ENCODE measurements at regions not wholly inside any gene's neighbourhood (a gene's known extent, or its start where the extent isn't known, plus 50 kb on each side); places are given as distances from the start of the nearest gene placed in this dataset.
A peak's percentile ranks its signal among the peaks of the same experiment; 100 is the strongest.

DNA sequence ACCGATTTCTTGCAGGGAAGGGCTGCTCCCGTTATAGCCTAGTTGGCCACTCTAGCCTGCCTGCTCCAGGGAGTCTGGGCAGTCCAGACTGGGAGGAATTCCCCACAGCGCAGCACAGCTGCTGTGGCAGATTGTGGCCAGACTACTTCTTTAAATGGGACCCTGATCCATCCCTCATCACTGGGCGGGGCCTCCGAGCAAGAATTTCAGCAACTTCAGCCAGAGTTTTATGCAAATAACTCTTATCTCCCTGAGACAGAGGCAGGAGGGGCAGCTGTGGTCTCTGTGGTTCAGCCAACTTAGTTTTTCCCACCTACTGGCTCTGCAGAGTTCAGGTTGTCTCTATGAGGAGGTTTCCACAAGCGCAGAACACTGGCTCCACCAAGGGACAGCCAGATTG lies 1583.2 kb downstream of the SUCLG1 start (continued):
- TF ChIP-seq TCF7 (IDR thresholded peaks at IDR 0.05; ENCODE audit: borderline replicate concordance) (no peak), SMAD4 (CRISPR knock-in tag; conservative IDR thresholded peaks at IDR 0.05) (peak; percentile 49; the same call in 1 of the 2 replicates), FOXK1 (CRISPR knock-in tag; IDR thresholded peaks at IDR 0.05; ENCODE audit: borderline replicate concordance) (no peak), ELF2 (CRISPR knock-in tag; IDR thresholded peaks at IDR 0.05) (no peak), MYC (IDR thresholded peaks at IDR 0.05; ENCODE audit: low read depth, low read length) (no peak), MYC (CRISPR knock-in tag; IDR thresholded peaks at IDR 0.05; ENCODE audit: borderline replicate concordance, low read depth) (no peak), HDAC3 (IDR thresholded peaks at IDR 0.05; ENCODE audit: borderline replicate concordance, partially characterized antibody) (no peak), ZNF24 (IDR thresholded peaks at IDR 0.05) (no peak), E2F3 (CRISPR knock-in tag; IDR thresholded peaks at IDR 0.05) (no peak), NEUROD1 (IDR thresholded peaks at IDR 0.05; ENCODE audit: borderline replicate concordance, low read depth, low read length, partially characterized antibody) (no peak), SOX6 (IDR thresholded peaks at IDR 0.05) (no peak), TEAD4 (IDR thresholded peaks at IDR 0.05; ENCODE audit: low read length) (0 out of 2 replicates have a peak, but pooled peaks have one; percentile 42), TEAD4 (CRISPR knock-in tag; IDR thresholded peaks at IDR 0.05; ENCODE audit: borderline replicate concordance) (no peak), LCOR (CRISPR knock-in tag; IDR thresholded peaks at IDR 0.05) (no peak), STAT5B (CRISPR knock-in tag; IDR thresholded peaks at IDR 0.05) (no peak), SRSF7 (optimal IDR thresholded peaks at IDR 0.05; ENCODE audit: low read depth, low read length) (no peak), ZNF780A (CRISPR knock-in tag; IDR thresholded peaks at IDR 0.05) (no peak)
- TF ChIP-seq, protein P1, sequence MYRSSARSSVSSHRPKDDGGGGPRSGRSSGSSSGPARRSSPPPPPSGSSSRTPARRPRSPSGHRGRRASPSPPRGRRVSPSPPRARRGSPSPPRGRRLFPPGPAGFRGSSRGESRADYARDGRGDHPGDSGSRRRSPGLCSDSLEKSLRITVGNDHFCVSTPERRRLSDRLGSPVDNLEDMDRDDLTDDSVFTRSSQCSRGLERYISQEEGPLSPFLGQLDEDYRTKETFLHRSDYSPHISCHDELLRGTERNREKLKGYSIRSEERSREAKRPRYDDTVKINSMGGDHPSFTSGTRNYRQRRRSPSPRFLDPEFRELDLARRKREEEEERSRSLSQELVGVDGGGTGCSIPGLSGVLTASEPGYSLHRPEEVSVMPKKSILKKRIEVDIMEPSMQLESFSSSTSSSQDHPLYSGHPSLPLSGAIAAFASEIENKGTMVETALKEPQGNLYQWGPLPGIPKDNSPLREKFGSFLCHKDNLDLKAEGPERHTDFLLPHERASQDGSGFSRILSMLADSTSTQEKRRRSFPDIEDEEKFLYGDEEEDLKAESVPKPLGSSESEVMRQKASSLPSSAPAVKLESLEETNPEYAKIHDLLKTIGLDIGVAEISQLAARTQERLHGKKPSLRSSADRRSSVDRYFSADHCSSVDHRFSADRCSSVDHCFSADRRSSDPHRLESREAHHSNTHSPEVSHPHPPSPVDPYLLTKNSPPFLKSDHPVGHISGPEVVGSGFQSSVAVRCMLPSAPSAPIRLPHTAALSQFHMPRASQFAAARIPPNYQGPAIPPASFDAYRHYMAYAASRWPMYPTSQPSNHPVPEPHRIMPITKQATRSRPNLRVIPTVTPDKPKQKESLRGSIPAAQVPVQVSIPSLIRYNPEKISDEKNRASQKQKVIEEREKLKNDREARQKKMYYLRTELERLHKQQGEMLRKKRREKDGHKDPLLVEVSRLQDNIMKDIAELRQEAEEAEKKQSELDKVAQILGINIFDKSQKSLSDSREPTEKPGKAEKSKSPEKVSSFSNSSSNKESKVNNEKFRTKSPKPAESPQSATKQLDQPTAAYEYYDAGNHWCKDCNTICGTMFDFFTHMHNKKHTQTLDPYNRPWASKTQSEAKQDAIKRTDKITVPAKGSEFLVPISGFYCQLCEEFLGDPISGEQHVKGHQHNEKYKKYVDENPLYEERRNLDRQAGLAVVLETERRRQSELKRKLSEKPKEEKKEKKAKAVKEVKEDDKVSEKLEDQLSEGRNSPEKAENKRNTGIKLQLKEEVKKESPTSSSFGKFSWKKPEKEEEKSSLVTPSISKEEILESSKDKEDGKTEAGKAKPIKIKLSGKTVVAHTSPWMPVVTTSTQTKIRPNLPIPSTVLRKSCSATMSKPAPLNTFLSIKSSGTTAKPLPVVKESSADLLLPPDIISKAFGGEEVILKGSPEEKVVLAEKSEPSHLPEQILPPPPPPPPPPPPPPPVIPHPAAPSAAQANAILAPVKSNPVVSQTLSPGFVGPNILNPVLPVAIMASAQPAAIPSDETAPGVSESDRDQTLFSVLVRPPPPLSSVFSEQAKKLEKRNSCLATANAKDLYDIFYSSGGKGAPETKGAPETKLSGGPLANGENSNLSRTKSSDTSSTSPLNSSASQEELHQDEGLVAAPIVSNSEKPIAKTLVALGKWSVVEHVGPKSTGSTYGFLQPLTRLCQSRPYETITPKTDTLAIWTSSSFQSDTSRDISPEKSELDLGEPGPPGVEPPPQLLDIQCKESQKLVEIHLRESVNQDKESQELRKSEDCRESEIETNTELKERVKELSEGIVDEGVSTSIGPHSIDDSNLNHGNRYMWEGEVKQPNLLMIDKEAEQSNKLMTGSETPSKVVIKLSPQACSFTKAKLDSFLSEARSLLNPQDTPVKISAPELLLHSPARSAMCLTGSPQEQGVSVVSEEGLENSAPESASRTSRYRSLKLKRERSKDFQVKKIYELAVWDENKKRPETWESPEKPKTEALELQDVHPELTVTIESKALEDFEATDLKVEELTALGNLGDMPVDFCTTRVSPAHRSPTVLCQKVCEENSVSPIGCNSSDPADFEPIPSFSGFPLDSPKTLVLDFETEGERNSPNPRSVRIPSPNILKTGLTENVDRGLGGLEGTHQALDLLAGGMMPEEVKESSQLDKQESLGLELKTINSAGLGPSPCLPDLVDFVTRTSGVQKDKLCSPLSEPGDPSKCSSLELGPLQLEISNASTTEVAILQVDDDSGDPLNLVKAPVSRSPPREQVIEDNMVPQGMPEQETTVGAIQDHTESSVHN (IDR thresholded peaks at IDR 0.05; ENCODE audit: borderline replicate concordance in 1 of 2, low read depth in 1 of 2): no peak
- TF ChIP-seq, protein P2, sequence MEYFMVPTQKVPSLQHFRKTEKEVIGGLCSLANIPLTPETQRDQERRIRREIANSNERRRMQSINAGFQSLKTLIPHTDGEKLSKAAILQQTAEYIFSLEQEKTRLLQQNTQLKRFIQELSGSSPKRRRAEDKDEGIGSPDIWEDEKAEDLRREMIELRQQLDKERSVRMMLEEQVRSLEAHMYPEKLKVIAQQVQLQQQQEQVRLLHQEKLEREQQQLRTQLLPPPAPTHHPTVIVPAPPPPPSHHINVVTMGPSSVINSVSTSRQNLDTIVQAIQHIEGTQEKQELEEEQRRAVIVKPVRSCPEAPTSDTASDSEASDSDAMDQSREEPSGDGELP (CRISPR knock-in tag; IDR thresholded peaks at IDR 0.05; ENCODE audit: borderline replicate concordance): no peak
- TF ChIP-seq, protein P3, sequence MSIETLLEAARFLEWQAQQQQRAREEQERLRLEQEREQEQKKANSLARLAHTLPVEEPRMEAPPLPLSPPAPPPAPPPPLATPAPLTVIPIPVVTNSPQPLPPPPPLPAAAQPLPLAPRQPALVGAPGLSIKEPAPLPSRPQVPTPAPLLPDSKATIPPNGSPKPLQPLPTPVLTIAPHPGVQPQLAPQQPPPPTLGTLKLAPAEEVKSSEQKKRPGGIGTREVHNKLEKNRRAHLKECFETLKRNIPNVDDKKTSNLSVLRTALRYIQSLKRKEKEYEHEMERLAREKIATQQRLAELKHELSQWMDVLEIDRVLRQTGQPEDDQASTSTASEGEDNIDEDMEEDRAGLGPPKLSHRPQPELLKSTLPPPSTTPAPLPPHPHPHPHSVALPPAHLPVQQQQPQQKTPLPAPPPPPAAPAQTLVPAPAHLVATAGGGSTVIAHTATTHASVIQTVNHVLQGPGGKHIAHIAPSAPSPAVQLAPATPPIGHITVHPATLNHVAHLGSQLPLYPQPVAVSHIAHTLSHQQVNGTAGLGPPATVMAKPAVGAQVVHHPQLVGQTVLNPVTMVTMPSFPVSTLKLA (conservative IDR thresholded peaks at IDR 0.05): no peak
